HuH-7 (cell line): ENCODE measurements at regions not wholly inside any gene's neighbourhood (a gene's known extent, or its start where the extent isn't known, plus 50 kb on each side); places are given as distances from the start of the nearest gene placed in this dataset.

Experiments used
- DNase-seq: peaks from one replicate; pipeline ENCODE4 v3.0.0; 2011; ENCODE audit warnings: low spot score

DNA sequence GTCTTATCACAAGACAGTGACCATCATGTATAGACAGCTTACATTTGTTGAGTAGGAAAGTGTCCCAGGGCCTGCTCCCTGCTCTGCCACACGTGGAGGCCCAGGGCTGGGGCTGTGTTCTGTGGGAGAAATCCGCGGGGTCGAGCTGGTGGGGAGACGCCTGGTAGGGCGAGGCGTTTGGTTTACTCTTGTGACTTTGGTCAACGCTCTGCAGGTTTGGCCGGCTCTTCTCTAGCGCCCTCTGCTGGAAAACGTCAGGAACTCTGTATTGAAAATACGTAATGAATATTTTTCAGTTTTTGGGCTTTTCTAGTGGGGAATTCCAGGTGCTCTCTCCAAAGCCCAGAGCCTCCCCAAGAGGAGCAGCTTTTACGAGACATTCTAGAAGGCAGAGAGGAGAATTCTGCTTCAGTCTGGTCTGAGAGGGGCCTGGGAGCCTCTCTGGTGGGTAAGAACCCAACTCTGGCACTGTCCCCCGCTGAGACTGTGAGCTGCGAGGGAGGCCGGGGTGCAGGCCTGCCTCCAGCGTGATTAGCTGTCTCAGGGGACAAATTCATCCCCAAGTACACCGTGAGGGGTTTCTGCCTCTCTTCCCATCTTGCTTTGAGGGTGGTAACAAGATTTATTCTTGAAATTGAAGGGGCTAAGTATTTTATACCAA lies 112.6 kb upstream of the RALGAPA2 start:
- DNase-seq: peak; percentile 79

GRCh38 chr20:20823476-20823881 lies 111.0 kb upstream of the RALGAPA2 start:
- DNase-seq: no peak

DNA sequence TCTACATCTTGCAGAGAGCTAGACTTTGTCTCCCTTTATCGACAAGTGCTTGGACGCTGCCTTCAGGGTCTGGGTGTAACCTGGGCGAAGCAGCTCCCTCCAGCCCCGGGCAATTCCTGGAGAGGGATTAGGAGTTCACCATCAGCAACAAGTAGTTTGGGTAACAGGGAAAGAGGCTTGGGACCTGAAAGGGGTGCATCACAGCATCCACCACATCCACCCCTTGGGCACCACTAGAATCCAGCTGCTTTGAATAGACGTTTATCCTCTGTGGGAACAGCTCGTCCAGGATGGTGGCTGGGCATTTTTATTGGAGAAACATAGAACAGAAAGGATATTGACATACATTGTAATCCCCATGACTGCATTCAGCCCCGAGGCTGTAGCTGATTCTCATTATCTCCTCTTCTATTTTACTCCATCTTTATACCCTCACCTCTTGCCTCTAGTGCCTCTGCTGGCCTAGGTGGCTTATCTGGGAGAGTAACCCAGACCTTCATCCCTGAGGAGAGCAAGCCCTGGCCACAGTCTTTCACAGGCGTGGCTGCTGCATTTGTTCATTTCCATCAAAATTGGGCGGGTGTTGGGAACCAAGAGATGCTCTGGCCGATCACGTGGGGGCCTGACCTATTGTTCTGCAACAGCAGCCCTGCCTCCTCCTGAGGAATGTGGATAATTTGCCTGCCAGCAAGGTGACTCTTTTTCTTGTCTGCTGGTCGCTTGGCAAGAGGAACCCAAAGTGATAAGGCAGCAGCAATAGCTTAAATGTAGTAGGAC lies 109.2 kb upstream of the RALGAPA2 start:
- DNase-seq: no peak

DNA sequence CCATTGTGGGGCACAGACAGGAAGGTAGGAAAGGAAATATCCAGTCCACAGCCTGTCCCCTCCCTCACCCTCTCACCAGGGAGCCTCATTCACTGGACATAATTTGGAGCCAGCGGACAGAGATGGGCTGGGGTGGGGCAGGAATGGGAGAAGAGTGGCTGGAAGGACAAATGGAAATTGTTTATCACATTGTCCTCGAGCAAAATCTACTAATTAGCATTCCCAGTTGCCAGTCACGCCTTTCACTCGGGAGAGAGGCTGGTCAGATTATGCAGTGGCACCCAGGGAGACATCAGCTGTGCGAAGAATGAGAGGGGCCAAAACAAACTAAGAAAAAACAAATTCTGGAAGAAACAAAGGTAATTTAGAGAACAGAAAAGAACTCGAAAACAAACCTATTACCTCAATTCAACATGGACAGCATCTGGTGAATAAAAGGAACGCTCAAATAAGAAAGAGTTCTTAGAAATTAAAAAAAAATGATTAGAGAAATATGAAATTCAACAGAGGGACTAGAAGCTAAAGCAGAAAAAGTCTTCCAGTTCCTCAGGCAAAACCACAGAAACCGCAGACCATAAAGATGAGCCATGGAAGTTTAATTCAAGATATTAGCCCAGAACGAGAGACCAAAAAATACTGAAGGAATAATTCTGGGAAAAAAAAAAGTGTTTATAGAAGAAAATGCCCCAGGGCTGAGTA lies 108.5 kb upstream of the RALGAPA2 start:
- DNase-seq: no peak

DNA sequence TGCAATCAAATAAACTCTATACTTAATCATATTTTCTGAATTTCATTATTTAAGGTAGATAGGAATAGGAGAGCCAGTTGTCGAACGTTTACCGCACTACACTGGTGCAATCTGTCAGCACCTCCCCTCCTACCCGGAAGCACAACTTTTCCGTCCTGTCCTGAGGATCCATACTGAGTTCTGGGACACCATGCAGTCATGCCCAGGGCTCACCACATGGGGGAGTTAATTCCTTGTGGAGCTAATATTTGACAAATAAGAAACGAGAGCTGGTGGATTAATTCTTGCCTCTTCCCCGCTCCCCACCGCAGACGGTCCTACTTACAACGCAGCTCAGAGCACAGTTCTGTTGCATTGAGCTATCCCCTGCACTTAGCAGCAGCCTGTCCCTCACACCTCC lies 107.7 kb upstream of the RALGAPA2 start:
- peak; percentile 92 for DNase-seq

DNA sequence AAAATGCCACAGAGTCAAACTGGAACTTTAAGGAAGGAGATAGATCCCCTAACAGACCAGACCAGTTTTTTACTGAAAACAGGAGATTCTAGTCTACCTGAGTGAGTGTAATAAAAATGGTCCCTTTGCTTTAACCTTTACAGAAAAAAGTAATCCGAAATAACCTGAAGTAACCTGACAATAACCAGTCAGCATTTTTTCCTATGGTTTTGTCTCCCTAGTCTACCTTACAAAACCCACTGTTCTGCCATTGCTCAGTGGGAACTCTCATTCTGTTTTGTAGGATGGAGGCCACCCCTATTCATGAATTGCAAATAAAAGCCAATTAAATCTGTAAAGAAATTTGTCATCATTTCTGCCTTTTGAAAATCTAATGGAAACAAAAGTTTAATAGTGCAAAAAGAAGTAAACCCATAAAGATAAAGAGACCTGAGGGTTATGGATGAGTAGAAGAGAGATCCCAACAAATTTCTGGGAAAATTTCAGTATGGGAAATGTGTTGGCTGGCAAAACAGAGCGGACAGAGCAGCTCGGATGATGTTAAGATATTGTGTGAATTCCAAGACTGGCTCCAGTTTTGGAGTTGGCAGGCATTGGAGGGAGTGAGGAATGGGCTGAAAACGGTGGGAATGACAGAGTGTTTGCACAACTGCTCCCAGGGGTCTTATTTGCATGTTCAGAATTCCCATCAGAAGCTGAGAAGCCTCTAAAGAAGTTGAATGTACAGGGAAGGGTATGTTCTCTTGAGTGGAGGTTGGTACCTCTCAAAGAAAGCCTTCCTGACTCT lies 104.7 kb upstream of the RALGAPA2 start:
- DNase-seq: no peak

- DNase-seq: no peak
These were observed 103.4 kb upstream of the RALGAPA2 start for GRCh38 chr20:20815711-20816455.

DNA sequence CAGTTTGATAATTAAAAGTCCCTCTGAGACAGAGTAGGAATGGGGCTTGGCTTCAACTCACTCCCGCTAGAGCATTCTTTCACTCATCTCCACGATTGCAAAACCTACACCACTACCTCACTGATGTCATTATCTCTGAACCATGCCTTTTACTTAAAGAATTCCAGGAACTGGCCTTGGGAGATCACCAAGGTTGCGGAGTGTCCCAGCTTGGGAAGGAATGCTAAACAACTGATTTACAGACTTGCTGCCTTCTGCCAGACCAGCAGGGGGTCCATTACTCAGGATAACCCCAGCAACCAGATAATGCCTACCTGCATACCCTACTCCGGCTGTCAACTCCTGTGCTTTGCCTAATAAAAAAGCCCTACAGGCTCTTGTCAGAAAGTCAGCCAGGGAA lies 102.2 kb upstream of the RALGAPA2 start:
- no peak for DNase-seq

GRCh38 chr20:20812136-20812535 lies 99.7 kb upstream of the RALGAPA2 start:
- DNase-seq: no peak

DNA sequence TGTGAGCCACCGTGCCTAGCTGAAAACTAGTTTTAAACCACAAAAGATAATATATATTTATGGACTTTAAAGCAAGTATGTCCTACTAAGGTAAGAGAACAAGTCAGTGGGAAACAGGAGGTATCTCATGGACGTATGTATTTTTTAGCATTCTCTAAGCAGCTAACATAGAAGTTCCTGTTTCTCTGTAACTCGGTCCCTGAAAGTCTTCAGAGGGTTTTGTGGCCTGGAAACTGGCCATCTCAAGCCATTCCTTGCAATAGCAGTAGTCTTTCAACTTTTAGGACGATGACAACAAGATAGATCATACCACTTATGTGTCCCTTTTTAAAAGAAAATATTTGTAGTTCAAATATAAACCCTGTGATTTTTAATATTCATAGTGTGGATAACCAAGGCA lies 95.6 kb upstream of the RALGAPA2 start:
- DNase-seq: no peak

- DNase-seq: no peak
These were observed 94.0 kb upstream of the RALGAPA2 start for GRCh38 chr20:20806121-20807095.

DNA sequence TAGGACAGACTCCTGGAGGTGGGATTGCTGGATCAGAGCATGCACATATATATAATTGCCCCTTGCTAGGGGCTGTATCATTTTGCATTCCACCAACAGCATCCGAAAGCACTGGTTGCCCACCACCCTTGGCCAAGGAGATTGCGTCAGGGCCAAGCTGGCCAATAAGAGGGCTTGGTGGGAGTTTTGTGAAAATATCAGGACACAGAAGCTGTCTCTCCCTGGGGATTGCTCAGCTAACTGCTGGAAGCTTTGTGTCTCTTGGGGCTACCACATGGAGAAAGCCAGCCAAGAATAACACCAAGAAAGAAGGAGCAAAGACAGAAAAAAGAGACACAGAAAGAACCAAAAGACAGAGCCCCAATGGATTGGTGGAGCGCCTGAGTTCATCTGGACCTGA lies 90.6 kb upstream of the RALGAPA2 start:
- DNase-seq: no peak

DNA sequence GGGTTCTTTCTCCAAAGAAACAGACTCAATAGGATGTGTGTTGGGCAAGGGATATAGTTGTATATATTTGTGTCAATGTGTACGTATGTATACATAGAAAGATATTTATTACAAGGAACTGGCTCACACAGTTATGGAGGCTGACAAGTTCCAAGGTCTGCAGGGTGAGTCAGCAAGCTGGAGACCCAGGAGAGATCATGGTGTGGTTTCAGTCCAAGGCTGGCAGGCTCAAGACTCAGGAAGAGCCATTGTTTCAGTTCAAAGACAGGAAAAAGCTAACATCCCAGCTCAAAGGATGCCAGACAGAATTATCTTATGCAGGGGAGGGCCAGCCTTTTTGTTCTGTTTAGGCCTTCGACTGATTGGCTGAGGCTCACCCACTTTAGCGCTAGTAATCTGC lies 89.9 kb upstream of the RALGAPA2 start:
- DNase-seq: no peak

GRCh38 chr20:20799716-20800312 lies 87.4 kb upstream of the RALGAPA2 start:
- no peak for DNase-seq

DNA sequence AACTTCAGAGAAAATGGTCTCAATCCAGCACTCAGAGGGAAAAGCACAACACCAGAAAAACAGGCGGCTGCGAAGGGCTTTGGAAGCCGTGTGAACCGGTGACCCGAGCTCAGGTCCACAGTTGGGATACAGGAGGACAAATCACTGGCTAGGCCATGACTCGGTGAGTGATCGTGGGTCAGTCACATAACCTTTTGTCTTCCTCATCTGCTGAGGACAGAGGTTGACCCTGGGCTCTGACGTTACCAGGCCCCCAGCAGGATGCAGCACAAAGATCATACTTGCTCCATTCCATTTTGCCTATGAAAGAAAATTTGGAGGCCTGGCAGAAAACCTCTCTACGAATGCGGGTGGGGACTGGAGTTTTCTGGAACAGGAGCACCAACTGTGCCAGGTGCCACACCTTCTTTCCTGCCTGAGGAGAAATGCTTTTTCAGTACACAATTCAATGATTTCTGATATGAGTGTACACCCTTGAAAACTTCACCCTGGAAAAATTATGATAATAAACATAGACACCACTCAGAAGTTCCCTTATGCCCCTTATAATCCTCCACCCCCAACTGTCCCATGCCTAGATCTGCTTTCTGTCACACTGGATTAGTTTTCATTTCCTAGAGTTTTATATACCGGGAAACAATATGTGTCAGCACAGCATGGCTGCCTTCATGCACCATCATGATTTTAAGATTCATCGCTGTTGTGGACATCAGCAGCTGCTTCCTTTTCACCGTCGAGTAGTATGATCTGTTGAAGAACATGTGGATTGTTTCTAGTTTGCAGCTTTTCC lies 85.3 kb upstream of the RALGAPA2 start:
- DNase-seq: no peak

- no peak for DNase-seq
These were observed 84.5 kb upstream of the RALGAPA2 start for GRCh38 chr20:20796766-20797440.

DNA sequence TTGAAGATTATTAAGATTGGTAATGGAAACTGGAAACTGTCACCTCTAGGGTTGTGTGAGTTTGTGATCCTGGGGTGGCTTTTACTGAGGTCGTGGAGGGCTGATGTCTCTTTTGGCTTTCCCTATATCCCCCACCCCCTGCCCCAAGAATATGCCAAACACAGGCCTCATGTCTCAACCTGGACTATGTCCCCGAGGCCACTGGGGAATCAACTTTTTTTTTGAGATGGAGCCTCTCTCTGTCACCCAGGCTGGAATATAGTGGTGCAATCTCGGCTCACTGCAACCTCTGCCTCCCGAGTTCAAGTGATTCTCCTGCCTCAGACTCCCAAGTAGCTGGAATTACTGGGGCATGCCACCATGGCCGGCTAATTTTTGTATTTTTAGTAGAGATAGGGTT lies 83.3 kb upstream of the RALGAPA2 start:
- DNase-seq: no peak

- DNase-seq: no peak
These were observed 82.7 kb upstream of the RALGAPA2 start for GRCh38 chr20:20795119-20795518.

DNA sequence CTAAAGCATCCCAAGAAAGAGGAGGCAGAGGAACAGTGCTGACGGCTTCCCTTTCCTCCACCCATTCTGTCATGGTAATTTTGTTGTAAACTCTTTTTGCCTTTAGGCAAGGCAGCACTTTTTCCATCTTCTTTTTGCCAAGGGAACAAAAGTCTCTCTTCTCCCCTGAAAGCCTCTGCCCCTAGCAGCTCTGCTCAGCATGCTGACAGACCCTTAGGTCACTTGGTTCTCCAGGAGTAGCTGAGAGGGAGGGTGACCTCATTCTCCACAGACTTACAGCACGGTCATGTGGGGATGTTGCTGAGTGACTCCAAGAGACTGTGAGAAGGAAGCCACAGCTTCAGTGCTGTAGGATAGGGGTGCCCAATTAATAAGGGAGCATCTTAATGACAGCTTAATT lies 81.1 kb upstream of the RALGAPA2 start:
- DNase-seq: no peak
